GM12878 (cell line): ENCODE measurements at regions not wholly inside any gene's neighbourhood (a gene's known extent, or its start where the extent isn't known, plus 50 kb on each side); places are given as distances from the start of the nearest gene placed in this dataset.

Experiments
- MYC ChIP-seq: IDR thresholded peaks from 2 replicates; pipeline ENCODE4 v1.6.1; 2011; ENCODE audit warnings: mild to moderate bottlenecking, low read length, moderate library complexity, inconsistent platforms; ENCODE audit not compliant: insufficient read depth, insufficient replicate concordance, insufficient read length, severe bottlenecking
- POLR2A ChIP-seq: IDR thresholded peaks from 2 replicates; pipeline ENCODE4 v1.6.1; 2011; ENCODE audit warnings: low read depth, mild to moderate bottlenecking, low read length
- POLR2AphosphoS5 ChIP-seq: IDR thresholded peaks from 2 replicates; pipeline ENCODE4 v1.6.1; 2011; ENCODE audit warnings: mild to moderate bottlenecking, low read length, inconsistent platforms
- TF ChIP-seq, protein P1 (sequence below): fragments of 450-650 bp; conservative IDR thresholded peaks from 2 replicates; pipeline ENCODE4 v1.6.1; 2017; ENCODE audit warnings: mild to moderate bottlenecking, moderate library complexity
- TF ChIP-seq, protein P2 (sequence below), 3 experiments: IDR thresholded peaks in 2 of 3; conservative IDR thresholded peaks in 1 of 3; 2 replicates each; pipeline ENCODE4 v1.5.1; 2011; ENCODE audit warnings: low read depth in 3 of 3, low read length in 3 of 3, mild to moderate bottlenecking in 3 of 3, control low read depth in 2 of 3, moderate library complexity in 2 of 3, inconsistent platforms in 1 of 3, mixed read lengths in 1 of 3; ENCODE audit not compliant: control insufficient read depth in 2 of 3, insufficient read depth in 1 of 3; ENCODE audit errors: extremely low read depth in 1 of 3
- TF ChIP-seq, protein P3 (sequence below): IDR thresholded peaks from 2 replicates; pipeline ENCODE4 v1.6.1; 2012; ENCODE audit warnings: low read depth, low read length, improper control_type of control experiment

DNA sequence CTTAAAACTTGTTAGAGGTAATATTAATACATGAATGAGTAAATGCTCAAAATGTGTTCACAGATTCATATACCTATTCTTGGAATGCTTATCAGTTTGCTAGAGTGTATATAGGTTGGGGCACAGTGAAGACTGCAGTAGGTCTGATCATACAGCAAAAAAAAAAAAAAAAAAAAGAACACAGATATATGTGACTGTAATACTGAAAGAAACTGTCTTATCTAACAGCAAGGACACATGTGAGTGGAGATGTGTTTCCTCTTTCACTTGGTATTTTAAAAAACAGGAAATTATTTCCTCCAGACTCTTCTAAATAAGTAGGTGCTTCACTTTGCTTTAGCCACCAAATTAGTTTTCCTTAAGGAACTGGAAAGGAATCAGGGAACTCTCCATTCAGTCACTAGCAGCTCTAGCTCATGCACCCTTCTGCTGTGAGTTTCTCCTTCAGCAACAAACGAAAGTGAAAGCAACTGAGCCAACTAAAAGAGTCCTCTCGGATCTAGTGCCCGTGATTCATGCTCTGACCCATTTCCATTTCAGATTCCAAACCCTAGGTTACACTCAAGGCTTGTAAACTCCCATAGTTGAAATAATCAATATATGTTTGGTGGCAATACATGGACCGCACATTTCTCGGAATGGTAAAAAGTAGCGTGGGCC is 98.5 kb downstream of the DSEL start:
- TF ChIP-seq, protein P1, sequence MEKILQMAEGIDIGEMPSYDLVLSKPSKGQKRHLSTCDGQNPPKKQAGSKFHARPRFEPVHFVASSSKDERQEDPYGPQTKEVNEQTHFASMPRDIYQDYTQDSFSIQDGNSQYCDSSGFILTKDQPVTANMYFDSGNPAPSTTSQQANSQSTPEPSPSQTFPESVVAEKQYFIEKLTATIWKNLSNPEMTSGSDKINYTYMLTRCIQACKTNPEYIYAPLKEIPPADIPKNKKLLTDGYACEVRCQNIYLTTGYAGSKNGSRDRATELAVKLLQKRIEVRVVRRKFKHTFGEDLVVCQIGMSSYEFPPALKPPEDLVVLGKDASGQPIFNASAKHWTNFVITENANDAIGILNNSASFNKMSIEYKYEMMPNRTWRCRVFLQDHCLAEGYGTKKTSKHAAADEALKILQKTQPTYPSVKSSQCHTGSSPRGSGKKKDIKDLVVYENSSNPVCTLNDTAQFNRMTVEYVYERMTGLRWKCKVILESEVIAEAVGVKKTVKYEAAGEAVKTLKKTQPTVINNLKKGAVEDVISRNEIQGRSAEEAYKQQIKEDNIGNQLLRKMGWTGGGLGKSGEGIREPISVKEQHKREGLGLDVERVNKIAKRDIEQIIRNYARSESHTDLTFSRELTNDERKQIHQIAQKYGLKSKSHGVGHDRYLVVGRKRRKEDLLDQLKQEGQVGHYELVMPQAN: no peak
- TF ChIP-seq, protein P2, sequence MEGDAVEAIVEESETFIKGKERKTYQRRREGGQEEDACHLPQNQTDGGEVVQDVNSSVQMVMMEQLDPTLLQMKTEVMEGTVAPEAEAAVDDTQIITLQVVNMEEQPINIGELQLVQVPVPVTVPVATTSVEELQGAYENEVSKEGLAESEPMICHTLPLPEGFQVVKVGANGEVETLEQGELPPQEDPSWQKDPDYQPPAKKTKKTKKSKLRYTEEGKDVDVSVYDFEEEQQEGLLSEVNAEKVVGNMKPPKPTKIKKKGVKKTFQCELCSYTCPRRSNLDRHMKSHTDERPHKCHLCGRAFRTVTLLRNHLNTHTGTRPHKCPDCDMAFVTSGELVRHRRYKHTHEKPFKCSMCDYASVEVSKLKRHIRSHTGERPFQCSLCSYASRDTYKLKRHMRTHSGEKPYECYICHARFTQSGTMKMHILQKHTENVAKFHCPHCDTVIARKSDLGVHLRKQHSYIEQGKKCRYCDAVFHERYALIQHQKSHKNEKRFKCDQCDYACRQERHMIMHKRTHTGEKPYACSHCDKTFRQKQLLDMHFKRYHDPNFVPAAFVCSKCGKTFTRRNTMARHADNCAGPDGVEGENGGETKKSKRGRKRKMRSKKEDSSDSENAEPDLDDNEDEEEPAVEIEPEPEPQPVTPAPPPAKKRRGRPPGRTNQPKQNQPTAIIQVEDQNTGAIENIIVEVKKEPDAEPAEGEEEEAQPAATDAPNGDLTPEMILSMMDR (IDR thresholded peaks at IDR 0.05 in 2 of 3, conservative IDR thresholded peaks at IDR 0.05 in 1 of 3; ENCODE audit: control insufficient read depth in 2 of 3, extremely low read depth in 1 of 3, insufficient read depth in 1 of 3, low read depth in 3 of 3, low read length in 3 of 3): no peak
- TF ChIP-seq, protein P3, sequence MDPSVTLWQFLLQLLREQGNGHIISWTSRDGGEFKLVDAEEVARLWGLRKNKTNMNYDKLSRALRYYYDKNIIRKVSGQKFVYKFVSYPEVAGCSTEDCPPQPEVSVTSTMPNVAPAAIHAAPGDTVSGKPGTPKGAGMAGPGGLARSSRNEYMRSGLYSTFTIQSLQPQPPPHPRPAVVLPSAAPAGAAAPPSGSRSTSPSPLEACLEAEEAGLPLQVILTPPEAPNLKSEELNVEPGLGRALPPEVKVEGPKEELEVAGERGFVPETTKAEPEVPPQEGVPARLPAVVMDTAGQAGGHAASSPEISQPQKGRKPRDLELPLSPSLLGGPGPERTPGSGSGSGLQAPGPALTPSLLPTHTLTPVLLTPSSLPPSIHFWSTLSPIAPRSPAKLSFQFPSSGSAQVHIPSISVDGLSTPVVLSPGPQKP: no peak
- TF ChIP-seq MYC (no peak), POLR2A (no peak), POLR2AphosphoS5 (no peak)
